Mesothelial cell of epicardium (in vitro differentiated cells): ENCODE measurements at regions not wholly inside any gene's neighbourhood (a gene's known extent, or its start where the extent isn't known, plus 50 kb on each side); places are given as distances from the start of the nearest gene placed in this dataset.
"Not testable (repeated sequence)": the region's sequence is repeated elsewhere in the genome, so short reads cannot be mapped to it uniquely, and the experiment has no call there.

Source experiments
- DNase-seq, 2 experiments: peaks; one replicate each; pipeline ENCODE4 v3.0.0; 2021; ENCODE audit warnings: low spot score in 2 of 2; ENCODE audit not compliant: unreplicated experiment in 2 of 2
- H3K27ac Mint-ChIP-seq: 2 replicates; pipeline ENCODE4 v1.8.0; 2021; ENCODE audit warnings: mixed read lengths
- H3K27me3 Mint-ChIP-seq: 2 replicates; pipeline ENCODE4 v1.8.0; 2021; ENCODE audit warnings: low read depth, mixed read lengths
- H3K36me3 Mint-ChIP-seq: 2 replicates; pipeline ENCODE4 v1.8.0; 2021; ENCODE audit warnings: mixed read lengths
- H3K4me1 Mint-ChIP-seq: 2 replicates; pipeline ENCODE4 v1.8.0; 2021; ENCODE audit warnings: mixed read lengths
- H3K4me3 Mint-ChIP-seq: 2 replicates; pipeline ENCODE4 v1.8.0; 2021; ENCODE audit warnings: mild to moderate bottlenecking, moderate library complexity, mixed read lengths
- H3K9me3 Mint-ChIP-seq: 2 replicates; pipeline ENCODE4 v1.8.0; 2021; ENCODE audit warnings: mixed read lengths

GRCh38 chr1:610538-610937 lies 75.9 kb downstream of the OR4F16 start:
- DNase-seq, H3K9me3 Mint-ChIP-seq, H3K36me3 Mint-ChIP-seq, H3K27me3 Mint-ChIP-seq, H3K4me3 Mint-ChIP-seq, H3K4me1 Mint-ChIP-seq, H3K27ac Mint-ChIP-seq: not testable (repeated sequence)

DNA sequence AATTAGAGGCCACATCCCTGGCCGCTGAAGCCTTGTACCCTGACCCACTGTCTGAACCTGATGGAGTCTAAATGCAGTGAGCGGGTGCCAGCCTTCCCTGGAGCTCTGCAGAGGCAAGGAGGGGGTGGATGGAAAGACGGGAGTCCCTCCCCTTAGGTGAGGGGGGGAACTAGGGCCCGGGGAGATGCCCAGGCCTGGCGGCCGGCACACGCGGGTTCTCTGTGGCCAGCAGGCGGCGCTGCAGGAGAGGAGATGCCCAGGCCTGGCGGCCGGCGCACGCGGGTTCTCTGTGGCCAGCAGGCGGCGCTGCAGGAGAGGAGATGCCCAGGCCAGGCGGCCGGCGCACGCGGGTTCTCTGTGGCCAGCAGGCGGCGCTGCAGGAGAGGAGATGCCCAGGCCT lies 77.3 kb downstream of the OR4F16 start:
- not testable (repeated sequence) for DNase-seq, H3K36me3 Mint-ChIP-seq, H3K27ac Mint-ChIP-seq, H3K9me3 Mint-ChIP-seq, H3K4me1 Mint-ChIP-seq, H3K27me3 Mint-ChIP-seq, H3K4me3 Mint-ChIP-seq

DNA sequence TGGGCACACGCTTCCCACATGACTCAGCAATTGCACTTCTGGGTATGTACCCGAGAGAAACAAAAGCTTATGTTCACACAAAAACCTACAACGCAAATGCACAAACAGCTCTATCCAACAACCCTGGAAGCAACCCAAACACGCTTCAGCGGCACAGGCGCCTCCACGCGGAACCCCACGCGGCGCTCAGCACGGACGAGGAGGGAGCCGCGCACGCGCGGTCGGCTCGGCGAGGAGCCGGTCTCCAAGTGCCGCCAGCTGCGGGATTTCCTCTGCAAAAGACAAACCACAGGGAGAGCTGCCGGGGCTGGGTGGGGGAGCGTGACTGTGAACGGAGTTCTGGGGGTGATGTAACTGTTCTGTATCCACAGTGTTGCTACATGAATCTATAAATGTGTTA lies 81.2 kb downstream of the OR4F16 start:
- H3K4me3 Mint-ChIP-seq, H3K27ac Mint-ChIP-seq, H3K4me1 Mint-ChIP-seq, H3K36me3 Mint-ChIP-seq, H3K27me3 Mint-ChIP-seq, DNase-seq, H3K9me3 Mint-ChIP-seq: not testable (repeated sequence)

DNA sequence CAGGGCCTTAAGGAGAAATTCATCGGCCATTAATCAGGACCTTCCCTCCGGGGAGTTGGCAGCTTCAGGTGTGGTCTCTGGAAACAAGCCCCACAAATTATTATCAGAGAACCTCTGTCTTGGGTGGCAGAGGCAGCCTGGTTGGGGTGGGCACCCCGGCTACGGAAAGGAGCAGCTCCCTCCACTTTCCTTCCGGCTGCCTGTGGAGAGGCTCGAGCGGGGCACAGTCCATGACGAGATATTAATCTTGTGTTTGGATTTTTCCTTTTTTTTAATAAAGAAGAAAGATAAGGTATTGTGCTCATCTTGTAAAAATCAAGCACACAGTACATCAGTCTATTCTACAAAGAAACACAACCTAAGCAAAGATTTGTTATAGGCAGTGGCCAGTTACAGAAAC lies 98.2 kb downstream of the OR4F16 start:
- DNase-seq: peak in 1 of 2 experiments; percentile 6
- H3K27me3 Mint-ChIP-seq, H3K4me1 Mint-ChIP-seq, H3K27ac Mint-ChIP-seq, H3K4me3 Mint-ChIP-seq, H3K9me3 Mint-ChIP-seq, H3K36me3 Mint-ChIP-seq: not testable (repeated sequence)

GRCh38 chr1:585992-586391 lies 100.5 kb downstream of the OR4F16 start:
- H3K4me3 Mint-ChIP-seq, H3K27ac Mint-ChIP-seq, H3K4me1 Mint-ChIP-seq, H3K27me3 Mint-ChIP-seq, H3K9me3 Mint-ChIP-seq, H3K36me3 Mint-ChIP-seq: not testable (repeated sequence)
- DNase-seq: peak; percentile 61 to 80
